ENCODE measurements at regions not wholly inside any gene's neighbourhood (a gene's known extent, or its start where the extent isn't known, plus 50 kb on each side); places are given as distances from the start of the nearest gene placed in this dataset.

DNA sequence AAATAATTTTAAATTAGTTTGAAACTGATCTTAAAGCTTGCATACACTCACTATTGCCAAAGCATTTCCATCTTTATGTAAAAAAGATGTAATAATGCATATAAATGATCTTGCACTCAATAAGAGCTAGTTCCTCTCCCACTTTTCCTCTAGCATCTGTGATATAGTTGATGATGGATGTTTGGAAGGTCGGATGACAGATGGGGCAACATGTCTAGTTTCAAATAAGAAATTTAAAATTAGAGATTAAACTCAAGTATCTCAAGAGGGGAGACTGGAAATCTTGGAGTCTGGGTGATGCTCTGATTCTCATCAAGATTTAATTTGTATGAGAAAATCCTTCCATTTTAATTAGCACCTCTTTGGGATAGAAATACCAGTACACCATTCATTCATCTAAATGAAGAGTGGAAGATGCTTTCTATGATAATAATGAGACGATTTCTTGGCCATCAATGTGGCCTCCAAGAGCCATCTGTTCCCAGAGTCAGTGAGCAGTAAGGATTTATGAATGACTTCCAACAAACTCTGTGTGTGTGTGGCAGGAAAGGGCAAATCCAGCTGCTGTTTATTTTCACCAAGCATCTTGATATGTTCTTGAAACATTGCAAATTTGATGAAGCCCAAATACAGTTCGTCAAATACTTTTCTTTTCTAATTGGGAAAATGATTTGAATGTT, 616.3 kb upstream of the CDH8 start:
- Histone ChIP-seq H3K4me1 (ENCODE audit: control insufficient read depth, insufficient read depth, low read length) (no peaks in the 10 kb centered on the region), H3K36me3 (ENCODE audit: control insufficient read depth, insufficient read depth, low read length) (no peaks in the 10 kb centered on the region), H3K27ac (ENCODE audit: low read length) (no peak overlapping the region), H3K9me3 (ENCODE audit: control insufficient read depth, insufficient read depth, low read length) (peaks cover 3% of the 10 kb centered on the region), H3K4me3 (ENCODE audit: low read length) (no peak overlapping the region), H3K27me3 (ENCODE audit: control insufficient read depth, insufficient read depth, low read length) (no peaks in the 10 kb centered on the region)
- Mint-ChIP-seq H3K27ac (no peak overlapping the region), H3K4me1 (no peaks in the 10 kb centered on the region), H3K9me3 (peaks cover 11 to 14% of the 10 kb centered on the region in 2 donors), H3K4me3 (no peak overlapping the region), H3K27me3 (ENCODE audit: low read depth in 2 of 2) (no peaks in the 10 kb centered on the region), H3K36me3 (no peaks in the 10 kb centered on the region)
- ATAC-seq (no peak), DNase-seq (no peak)
- TF ChIP-seq, protein P1, sequence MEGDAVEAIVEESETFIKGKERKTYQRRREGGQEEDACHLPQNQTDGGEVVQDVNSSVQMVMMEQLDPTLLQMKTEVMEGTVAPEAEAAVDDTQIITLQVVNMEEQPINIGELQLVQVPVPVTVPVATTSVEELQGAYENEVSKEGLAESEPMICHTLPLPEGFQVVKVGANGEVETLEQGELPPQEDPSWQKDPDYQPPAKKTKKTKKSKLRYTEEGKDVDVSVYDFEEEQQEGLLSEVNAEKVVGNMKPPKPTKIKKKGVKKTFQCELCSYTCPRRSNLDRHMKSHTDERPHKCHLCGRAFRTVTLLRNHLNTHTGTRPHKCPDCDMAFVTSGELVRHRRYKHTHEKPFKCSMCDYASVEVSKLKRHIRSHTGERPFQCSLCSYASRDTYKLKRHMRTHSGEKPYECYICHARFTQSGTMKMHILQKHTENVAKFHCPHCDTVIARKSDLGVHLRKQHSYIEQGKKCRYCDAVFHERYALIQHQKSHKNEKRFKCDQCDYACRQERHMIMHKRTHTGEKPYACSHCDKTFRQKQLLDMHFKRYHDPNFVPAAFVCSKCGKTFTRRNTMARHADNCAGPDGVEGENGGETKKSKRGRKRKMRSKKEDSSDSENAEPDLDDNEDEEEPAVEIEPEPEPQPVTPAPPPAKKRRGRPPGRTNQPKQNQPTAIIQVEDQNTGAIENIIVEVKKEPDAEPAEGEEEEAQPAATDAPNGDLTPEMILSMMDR (IDR thresholded peaks at IDR 0.05), result no peak
- 69% methylated on average over 2 of the region's 3 CpGs for WGBS (ENCODE audit: insufficient coverage)
- intact Hi-C loops (cut with micrococcal nuclease), result no loop called here

DNA sequence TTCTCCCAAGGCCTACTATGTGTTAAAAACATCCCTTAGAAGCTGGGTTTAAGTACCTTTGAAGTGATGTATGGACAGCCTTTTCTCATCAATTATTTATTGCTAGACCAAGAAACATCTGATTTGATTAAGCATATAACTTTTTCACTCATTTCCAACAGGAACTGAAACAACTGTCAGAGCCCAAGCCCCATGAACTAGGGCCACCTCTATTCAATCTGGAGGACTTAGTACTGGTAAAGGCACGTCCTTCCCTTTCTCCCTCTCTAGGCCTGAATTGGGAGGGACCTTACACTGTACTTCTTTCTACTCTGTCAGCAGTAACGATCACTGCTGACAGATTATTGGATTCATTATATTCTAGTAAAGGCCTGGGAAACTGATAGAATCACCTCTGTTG, 612.0 kb upstream of the CDH8 start:
- peaks cover 23% of the 10 kb centered on the region for H3K9me3 ChIP-seq (ENCODE audit: control insufficient read depth, insufficient read depth, low read length)
- Mint-ChIP-seq H3K9me3 (peaks cover 9 to 10% of the 10 kb centered on the region in 2 donors), H3K4me3 (no peak overlapping the region), H3K27ac (no peak overlapping the region), H3K36me3 (peaks cover 6% of the 10 kb centered on the region), H3K27me3 (ENCODE audit: low read depth in 2 of 2) (no peaks in the 10 kb centered on the region), H3K4me1 (no peaks in the 10 kb centered on the region)
- ATAC-seq (no peak), DNase-seq (no peak)
- H3K4me3 ChIP-seq (ENCODE audit: low read length), result no peak overlapping the region
- H3K27me3 ChIP-seq (ENCODE audit: control insufficient read depth, insufficient read depth, low read length), result no peaks in the 10 kb centered on the region
- H3K36me3 ChIP-seq (ENCODE audit: control insufficient read depth, insufficient read depth, low read length), result no peaks in the 10 kb centered on the region
- TF ChIP-seq, protein P1 (IDR thresholded peaks at IDR 0.05), result no peak
- 81% methylated on average over 2 of the region's 2 CpGs for WGBS (ENCODE audit: insufficient coverage)
- intact Hi-C loops (cut with micrococcal nuclease), result no loop called here
- H3K27ac ChIP-seq (ENCODE audit: low read length), result no peak overlapping the region
- no peaks in the 10 kb centered on the region for H3K4me1 ChIP-seq (ENCODE audit: control insufficient read depth, insufficient read depth, low read length)

DNA sequence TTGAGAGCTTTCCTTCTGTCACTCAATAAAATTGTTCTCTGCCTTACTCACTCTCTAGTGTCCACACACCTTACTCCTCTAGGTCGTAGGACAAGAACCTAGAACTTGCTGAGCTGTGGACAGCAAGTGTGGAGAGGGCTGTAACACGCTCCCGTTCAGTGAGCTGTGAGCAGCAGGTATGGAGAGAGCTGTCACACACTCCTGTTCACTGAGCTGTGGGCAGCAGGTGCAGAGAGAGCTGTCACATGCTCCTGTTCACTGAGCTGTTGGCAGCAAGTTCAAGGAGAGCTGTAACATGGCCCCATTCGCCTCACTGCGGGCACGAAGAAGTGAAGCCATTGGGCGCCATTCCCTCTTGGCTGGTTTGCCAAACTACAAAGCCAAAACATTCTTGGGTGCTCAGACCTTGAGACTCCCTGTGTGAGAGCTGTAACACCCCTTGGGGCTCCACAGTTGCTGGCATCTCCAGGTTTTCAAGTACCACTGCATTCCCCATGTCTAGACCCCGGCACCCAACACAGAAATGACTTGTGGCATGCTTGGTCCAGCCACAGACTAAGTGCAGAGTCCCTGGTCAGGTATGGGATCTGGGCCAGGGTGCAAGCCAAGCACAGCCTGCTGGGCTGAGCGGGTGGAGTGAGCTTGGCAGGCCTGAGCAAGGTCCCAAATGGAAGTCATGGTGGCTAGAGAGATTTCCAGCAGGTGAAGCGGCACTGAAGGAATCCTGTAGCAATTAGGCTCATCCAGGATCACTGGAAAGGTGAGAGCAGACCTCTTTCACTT, 608.0 kb upstream of the CDH8 start:
- Histone ChIP-seq H3K4me3 (ENCODE audit: low read length) (no peak overlapping the region), H3K9me3 (ENCODE audit: control insufficient read depth, insufficient read depth, low read length) (peaks cover 29% of the 10 kb centered on the region), H3K27me3 (ENCODE audit: control insufficient read depth, insufficient read depth, low read length) (no peaks in the 10 kb centered on the region), H3K36me3 (ENCODE audit: control insufficient read depth, insufficient read depth, low read length) (no peaks in the 10 kb centered on the region), H3K4me1 (ENCODE audit: control insufficient read depth, insufficient read depth, low read length) (no peaks in the 10 kb centered on the region), H3K27ac (ENCODE audit: low read length) (no peak overlapping the region)
- no peaks in the 10 kb centered on the region for H3K4me1 Mint-ChIP-seq
- no peak overlapping the region for H3K27ac Mint-ChIP-seq
- WGBS (ENCODE audit: insufficient coverage), result 86% methylated on average over 10 of the region's 10 CpGs
- no peaks in the 10 kb centered on the region for H3K27me3 Mint-ChIP-seq (ENCODE audit: low read depth in 2 of 2)
- H3K36me3 Mint-ChIP-seq, result peaks cover 6% of the 10 kb centered on the region
- ATAC-seq, result no peak
- intact Hi-C loops (cut with micrococcal nuclease), result no loop called here
- H3K9me3 Mint-ChIP-seq, result peaks cover 6 to 15% of the 10 kb centered on the region in 2 donors
- DNase-seq, result no peak
- TF ChIP-seq, protein P1 (IDR thresholded peaks at IDR 0.05), result no peak
- no peak overlapping the region for H3K4me3 Mint-ChIP-seq

Data from natural killer cell (primary cell).